Right ventricle myocardium inferior (tissue), 1 donor: ENCODE measurements at regions not wholly inside any gene's neighbourhood (a gene's known extent, or its start where the extent isn't known, plus 50 kb on each side); places are given as distances from the start of the nearest gene placed in this dataset.
"Not testable (repeated sequence)": the region's sequence is repeated elsewhere in the genome, so short reads cannot be mapped to it uniquely, and the experiment has no call there.

ENCODE experiments used
- ATAC-seq: fragments of 200-7000 bp; cut with Tn5 transposase; one replicate; pipeline ENCODE4 v1.9.1; 2020; ENCODE audit warnings: mild to moderate bottlenecking, moderate library complexity
- DNase-seq: peaks from one replicate; pipeline ENCODE4 v3.0.0; 2021; ENCODE audit errors: missing footprints
- intact Hi-C: fragments of 100-400 bp; cut with DNase I; formaldehyde crosslinking; loops from one replicate; pipeline ENCODE4 v1.11.0; 2022
- donor health status: DM: no; HTN: yes; CAD: no; lungs with severe emphysema.

DNA sequence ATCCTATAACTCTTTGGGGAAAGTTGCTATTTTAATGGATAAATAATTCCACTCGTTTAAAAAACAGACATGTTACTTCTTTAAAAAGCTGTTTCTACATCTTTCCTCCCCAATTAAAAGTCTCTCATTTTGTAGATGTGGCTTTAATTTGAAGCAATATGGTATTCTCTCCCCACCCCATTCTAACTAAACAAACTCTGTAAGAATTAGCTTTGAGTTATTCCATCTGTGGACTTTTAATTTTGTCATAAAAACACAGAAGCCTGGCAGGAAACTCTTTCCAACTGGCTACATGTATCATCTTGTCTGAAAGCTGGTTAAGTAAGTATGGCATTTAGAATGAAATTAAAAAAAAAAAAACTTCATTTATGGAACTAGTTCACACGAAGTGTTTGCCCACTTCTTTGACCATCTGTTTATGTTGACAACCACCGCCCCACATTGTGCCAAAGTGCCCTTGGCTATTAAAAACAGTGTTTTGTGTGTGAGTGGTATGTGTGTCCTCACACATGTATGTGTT, 140.3 kb downstream of the NAA11 start:
- DNase-seq: no peak
- intact Hi-C loops: no loop called here
- no peak for ATAC-seq

DNA sequence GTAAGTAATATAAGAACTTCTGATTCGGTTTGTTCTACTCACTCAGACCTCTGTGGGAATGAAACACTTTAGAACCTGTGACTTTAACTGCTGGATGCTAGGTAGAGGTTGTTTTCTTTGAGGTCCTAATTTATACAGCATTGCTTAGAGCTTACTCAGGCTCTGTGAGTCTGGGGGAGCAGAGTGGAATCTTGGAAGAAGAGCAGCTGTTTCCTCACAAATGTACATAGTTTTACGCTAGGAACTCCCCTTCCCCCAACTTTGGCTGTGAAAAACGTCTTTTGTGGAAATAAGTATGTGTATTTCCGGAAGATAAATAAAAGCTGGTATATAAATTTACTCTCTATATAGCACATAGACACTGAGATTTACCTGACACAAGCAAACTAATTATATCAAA, 141.4 kb downstream of the NAA11 start:
- no peak for ATAC-seq
- intact Hi-C loops: no loop called here
- DNase-seq: no peak

DNA sequence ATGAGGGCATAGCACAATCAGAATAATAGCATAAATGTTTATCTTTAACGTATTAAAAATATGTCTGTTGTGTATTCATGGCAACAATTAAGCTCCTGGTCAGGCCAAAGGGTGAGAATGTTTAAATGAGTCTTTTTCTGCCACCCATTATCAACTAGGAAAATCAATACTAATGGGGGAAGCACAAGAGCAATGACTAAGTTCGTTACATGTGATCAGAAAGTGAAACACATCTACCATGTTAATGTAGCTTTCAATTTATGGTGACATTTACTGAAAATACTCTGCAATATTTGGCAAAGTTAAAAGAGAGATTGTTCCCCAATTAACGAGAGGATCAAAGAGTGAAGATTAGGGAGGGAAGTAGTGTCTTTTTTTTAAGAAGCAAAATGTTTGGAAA, 143.7 kb downstream of the NAA11 start:
- intact Hi-C loops: no loop called here
- ATAC-seq (no peak), DNase-seq (no peak)

DNA sequence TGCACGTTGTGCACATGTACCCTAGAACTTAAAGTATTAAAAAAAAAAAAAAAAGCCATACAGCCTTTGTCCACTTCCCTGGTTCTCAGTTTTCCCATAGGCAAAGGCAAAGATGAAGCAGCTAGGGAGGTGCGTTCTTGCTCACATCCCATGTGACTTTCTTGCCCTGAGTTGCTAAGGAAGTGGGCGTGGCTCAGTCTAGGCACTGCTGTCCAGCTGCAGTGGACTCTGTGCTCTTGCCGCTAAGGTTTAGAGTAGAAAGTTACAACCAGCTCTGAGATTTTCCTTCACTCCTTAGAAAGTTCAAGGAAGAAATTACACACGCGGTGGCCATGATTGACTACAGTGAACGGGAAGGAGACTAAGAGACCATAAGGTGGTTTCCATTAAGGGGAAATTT, 144.7 kb downstream of the NAA11 start:
- ATAC-seq (no peak), DNase-seq (no peak)
- intact Hi-C loops: no loop called here

DNA sequence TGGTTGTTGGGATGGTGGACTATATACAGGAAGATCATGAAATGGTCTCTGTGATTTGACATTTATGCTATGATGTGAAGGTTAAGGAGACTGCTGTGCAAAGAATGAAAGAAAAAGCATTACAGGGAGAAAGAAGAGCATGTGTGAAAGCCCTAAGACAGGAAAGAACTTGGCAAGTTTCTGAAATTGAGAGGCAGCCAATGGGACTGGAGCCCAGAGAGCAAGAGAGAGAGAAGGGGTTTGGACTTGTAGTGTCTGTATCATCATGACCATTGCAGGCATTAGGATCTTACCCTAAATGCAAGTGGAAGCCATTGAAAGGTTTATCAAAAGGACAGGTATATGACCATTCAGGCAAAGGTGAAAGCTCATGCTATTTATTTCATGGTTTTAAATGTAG, 147.1 kb downstream of the NAA11 start:
- intact Hi-C loops: no loop called here
- ATAC-seq: peak; percentile 90
- DNase-seq: no peak

- intact Hi-C loops: no loop called here
- ATAC-seq (no peak), DNase-seq (no peak)
Measured at GRCh38 chr4:79177388-79177787, 148.5 kb downstream of the NAA11 start.

GRCh38 chr4:79176351-79176750, 149.5 kb downstream of the NAA11 start:
- intact Hi-C loops: no loop called here

GRCh38 chr4:79175716-79176115, 150.1 kb downstream of the NAA11 start:
- intact Hi-C loops: no loop called here
- DNase-seq: no peak
- no peak for ATAC-seq

More at GRCh38 chr4:79176351-79176750, 149.5 kb downstream of the NAA11 start:
- DNase-seq (no peak), ATAC-seq (no peak)

DNA sequence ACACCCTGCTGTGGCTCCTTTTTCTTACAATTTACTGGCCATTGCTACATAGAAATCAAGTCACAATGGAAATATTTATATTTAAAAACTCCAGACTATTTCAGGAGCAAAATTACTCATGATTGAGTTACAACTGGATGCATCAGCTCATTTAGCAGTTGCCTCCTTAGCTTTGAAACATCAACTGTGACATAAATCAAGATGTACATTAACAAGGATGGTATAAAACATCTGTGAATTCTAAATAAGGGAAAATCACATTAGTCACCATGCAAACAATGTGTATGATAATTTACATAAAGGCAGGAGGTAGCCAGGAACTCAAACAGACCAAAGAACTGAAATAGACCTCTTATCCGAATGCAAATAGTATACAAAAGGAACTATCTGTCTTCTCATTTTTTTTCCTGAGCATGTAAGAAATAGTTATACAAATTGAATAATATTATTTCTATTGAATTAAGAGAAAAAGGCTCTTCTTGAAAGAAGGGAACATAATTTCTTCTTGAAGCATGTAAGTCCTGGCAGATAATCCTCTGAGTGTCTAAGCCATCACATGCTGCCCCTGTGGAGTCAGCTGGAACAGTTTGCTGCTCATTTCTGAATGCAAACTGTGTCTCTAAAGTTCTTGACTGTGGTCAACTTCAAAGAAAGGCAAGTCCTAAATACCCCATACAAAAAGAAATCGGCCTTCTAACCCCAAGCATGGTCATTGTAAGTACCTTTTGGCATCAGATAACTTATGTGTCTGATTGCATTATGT, 151.2 kb downstream of the NAA11 start:
- intact Hi-C loops: no loop called here
- no peak for DNase-seq
- no peak for ATAC-seq

DNA sequence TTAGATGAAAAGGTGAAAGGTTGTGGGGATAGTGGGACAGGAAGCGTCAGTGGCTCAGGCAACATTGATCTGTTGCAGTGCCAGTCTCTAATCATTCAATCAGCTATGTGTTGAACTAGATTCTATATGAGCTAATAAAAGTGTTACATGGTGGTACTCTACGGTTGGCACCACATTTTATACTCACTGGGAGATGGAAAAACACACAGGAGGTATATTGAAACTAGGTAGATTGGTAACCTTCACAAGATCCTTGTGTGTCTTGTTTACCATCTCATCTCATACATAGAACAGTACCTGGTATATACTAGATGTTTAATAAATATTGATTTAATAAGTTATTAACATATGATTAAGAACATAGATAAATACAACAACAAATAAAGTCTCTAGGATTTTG, 152.7 kb downstream of the NAA11 start:
- DNase-seq: no peak
- intact Hi-C loops: no loop called here

GRCh38 chr4:79170077-79170476, 155.8 kb downstream of the NAA11 start:
- intact Hi-C loops: no loop called here
- no peak for DNase-seq
- no peak for ATAC-seq

More for the DNA sequence above, 152.7 kb downstream of the NAA11 start:
- no peak for ATAC-seq

- ATAC-seq (no peak), DNase-seq (no peak)
- intact Hi-C loops: no loop called here
Measured at GRCh38 chr4:79164907-79165610, 160.8 kb downstream of the NAA11 start.

DNA sequence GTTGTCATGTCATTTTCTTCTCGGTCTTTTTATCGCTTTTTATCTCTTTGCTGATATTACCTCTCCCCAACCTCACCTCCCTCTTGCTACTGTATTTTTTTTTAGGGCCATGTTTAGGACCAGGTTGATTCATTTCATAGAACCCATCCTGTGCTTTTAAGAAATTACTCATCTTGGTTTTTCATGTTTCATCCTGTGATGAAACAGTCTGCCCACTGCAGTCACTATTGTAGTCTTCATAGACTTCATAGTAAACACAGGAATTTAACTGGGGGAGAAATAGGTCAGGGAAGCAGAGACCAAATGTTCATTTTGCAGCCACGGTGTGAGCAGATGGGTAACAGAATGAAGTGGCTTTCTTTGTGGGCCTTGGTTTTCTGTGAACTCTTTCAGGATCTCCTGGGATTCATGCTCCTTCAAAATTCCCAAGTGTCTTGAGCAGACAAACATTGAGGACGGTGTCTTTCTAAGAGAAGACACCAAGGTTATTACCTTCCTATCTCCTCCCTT, 161.8 kb downstream of the NAA11 start:
- intact Hi-C loops: no loop called here
- ATAC-seq (no peak), DNase-seq (no peak)

DNA sequence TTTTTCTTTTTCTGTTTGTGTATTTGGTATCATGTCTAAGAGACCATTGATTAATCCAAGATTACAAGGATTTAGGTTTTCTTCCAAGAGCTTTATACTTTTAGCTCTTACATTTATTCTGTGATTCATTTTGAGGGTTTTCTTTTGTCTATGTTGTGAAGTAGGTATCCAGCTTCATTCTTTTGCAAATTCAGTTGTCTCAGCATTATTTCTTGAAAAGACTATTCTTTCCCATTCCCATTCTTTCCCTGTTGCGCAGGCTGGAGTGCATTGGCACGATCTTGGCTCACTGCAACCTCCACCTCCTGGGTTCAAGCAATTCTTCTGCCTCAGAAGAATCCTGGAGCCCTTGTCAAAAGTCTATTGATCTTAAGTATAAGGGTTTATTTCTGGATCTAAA, 164.9 kb downstream of the NAA11 start:
- intact Hi-C loops: no loop called here
- ATAC-seq (no peak), DNase-seq (no peak)

- intact Hi-C loops, ATAC-seq, DNase-seq: not testable (repeated sequence)
Measured at GRCh38 chr4:79158705-79159104, 167.2 kb downstream of the NAA11 start.

DNA sequence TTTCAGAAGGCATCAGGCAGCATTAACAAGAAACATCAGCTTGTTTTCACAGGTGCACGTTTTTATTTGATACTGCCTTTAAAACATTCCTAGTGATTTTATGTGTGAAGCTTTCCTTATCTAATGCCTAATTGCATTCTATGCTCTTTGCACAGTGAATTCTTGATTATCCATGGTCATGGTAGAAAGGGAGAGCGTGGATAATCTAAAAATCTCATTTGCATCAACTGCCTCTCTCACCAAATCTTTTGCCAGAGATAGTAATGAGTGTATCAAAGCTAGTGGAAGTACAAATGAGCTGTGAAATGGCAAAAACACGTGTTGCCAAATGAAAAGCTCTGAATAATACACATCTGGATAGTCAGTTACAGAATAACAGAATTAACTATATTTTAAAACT, 170.5 kb downstream of the NAA11 start:
- intact Hi-C loops: no loop called here
- no peak for ATAC-seq
- DNase-seq: no peak

GRCh38 chr4:79150820-79151416, 174.9 kb downstream of the NAA11 start:
- DNase-seq (no peak), ATAC-seq (no peak)
- intact Hi-C loops: no loop called here

DNA sequence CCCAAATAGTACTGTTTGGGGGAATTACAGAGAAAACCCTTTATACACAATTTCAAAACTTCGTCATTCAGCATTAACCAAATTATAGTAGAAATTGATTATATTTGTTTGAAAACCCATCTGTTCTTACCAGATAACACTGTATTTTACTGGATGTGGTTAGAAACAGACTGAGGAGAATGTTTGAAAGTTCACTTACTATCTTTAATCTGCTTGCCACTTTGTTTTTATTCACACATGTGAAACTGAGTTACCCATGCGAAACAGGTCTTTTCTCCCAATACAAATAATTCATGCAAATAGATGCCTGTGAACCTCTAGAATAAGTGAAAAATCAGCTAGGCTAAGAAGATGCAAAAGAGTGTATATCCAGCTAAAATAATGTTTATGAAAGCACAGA, 177.5 kb downstream of the NAA11 start:
- DNase-seq (no peak), ATAC-seq (no peak)
- intact Hi-C loops: no loop called here

DNA sequence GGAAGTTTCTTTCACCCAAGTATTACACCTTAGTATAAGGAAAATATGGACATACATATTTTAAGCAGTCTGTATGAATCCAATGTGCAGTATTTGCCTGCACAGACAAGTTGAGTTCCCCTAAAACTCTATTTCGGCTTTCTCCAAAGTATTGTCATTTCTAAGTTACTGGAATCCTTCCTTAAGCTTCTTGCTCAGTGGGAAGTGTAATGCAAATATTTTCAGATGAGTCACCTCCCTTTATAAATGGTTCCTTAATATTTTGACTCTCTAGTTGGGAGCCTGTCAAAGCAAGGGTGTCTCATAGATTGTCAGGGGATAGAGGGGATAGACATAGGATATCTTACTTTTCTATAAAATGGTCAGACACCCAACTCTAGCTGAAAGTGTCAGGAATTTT, 178.6 kb downstream of the NAA11 start:
- intact Hi-C loops: no loop called here
- ATAC-seq (no peak), DNase-seq (no peak)

- no peak for DNase-seq
- no peak for ATAC-seq
- intact Hi-C loops: no loop called here
Measured at GRCh38 chr4:79141530-79141929, 184.3 kb downstream of the NAA11 start.
